ENCODE measurements at regions not wholly inside any gene's neighbourhood (a gene's known extent, or its start where the extent isn't known, plus 50 kb on each side); places are given as distances from the start of the nearest gene placed in this dataset.

- ChIA-PET POLR2A (ENCODE audit: partially characterized antibody) (no interaction called here), CTCF (ENCODE audit: partially characterized antibody) (no interaction called here)
- no peak overlapping the region for H3K23ac ChIP-seq (ENCODE audit: insufficient read length)
- no peak overlapping the region for H3K56ac ChIP-seq (replicated peaks; ENCODE audit: insufficient read length, low read depth, low read length)
- 89% methylated on average over 5 of the region's 5 CpGs; no CpG with 5 or more reads in 1 of the 2 experiments for WGBS, 2 experiments (ENCODE audit: extremely low coverage in 1 of 2, insufficient coverage in 1 of 2, insufficient read length in 1 of 2, insufficient replicate concordance in 2 of 2, low coverage in 1 of 2, low lambda C conversion rate in 2 of 2, missing lambda C conversion rate in 1 of 2)
- no peak overlapping the region for H2BK15ac ChIP-seq (ENCODE audit: low read length)
- FAIRE-seq (no peak), DNase-seq (ENCODE audit: low read depth in 1 of 2, low spot score in 2 of 2) (no peak)
- no peaks in the 10 kb centered on the region for H3K27me3 ChIP-seq (replicated peaks in 1 of 4; ENCODE audit: control insufficient read depth in 3 of 4, extremely low read depth in 1 of 4, insufficient read depth in 3 of 4, low read length in 3 of 4)
- H3K27ac ChIP-seq (ENCODE audit: low read depth, low read length) = no peak overlapping the region
- no peaks in the 10 kb centered on the region for H3K23me2 ChIP-seq (ENCODE audit: low read depth, low read length)
- H3K9ac ChIP-seq (replicated peaks in 1 of 4; ENCODE audit: extremely low read depth in 1 of 4, low read depth in 3 of 4, low read length in 3 of 4) = no peak overlapping the region
- H4K91ac ChIP-seq (replicated peaks; ENCODE audit: insufficient read length, low read length) = no peak overlapping the region
- no peak overlapping the region for H2BK5ac ChIP-seq (ENCODE audit: low read depth, low read length)
- H3K79me1 ChIP-seq (ENCODE audit: low read depth, low read length) = no peaks in the 10 kb centered on the region
- H2BK20ac ChIP-seq (ENCODE audit: low read length) = no peak overlapping the region
- H3K18ac ChIP-seq (ENCODE audit: extremely low read depth, low read length) = no peak overlapping the region
- no peak overlapping the region for H2AFZ ChIP-seq (ENCODE audit: low read length)
- no peak overlapping the region for H4K8ac ChIP-seq (ENCODE audit: extremely low read depth, insufficient read depth, low read length)
- no peak overlapping the region for H3K4ac ChIP-seq (replicated peaks; ENCODE audit: insufficient read length, low read depth, low read length)
- no peaks in the 10 kb centered on the region for H3K4me1 ChIP-seq (replicated peaks in 1 of 4; ENCODE audit: control insufficient read depth in 3 of 4, insufficient read depth in 4 of 4, low read length in 3 of 4)
- H3K4me2 ChIP-seq (ENCODE audit: insufficient read depth in 1 of 2, low read depth in 2 of 2, low read length in 2 of 2) = no peak overlapping the region
- H3K4me3 ChIP-seq (ENCODE audit: extremely low read depth in 1 of 4, insufficient read depth in 2 of 4, low read depth in 3 of 4, low read length in 4 of 4) = no peak overlapping the region
- H3K79me2 ChIP-seq (ENCODE audit: control insufficient read depth in 1 of 2, insufficient read depth in 2 of 2, low read length in 2 of 2) = no peaks in the 10 kb centered on the region
- no peak overlapping the region for H2BK12ac ChIP-seq (ENCODE audit: low read depth, low read length)
- no peak overlapping the region for H2BK120ac ChIP-seq (replicated peaks; ENCODE audit: low read depth, low read length)
- H3K9me3 ChIP-seq (ENCODE audit: insufficient read depth in 2 of 2, low read depth in 1 of 2, low read length in 1 of 2) = no peaks in the 10 kb centered on the region
- no peaks in the 10 kb centered on the region for H4K20me1 ChIP-seq (replicated peaks in 1 of 2; ENCODE audit: control insufficient read depth in 1 of 2, insufficient read depth in 2 of 2, low read length in 2 of 2)
- no peak for TF ChIP-seq FOSL1 (IDR thresholded peaks at IDR 0.05; ENCODE audit: insufficient read depth, low read depth, low read length)
- no peak for TF ChIP-seq CBX5 (IDR thresholded peaks at IDR 0.05; ENCODE audit: low read depth, low read length)
- TF ChIP-seq TBP (IDR thresholded peaks at IDR 0.05; ENCODE audit: low read depth, low read length) = no peak
- TF ChIP-seq TAF1 (IDR thresholded peaks at IDR 0.05; ENCODE audit: low read depth, low read length) = no peak
- no peak for TF ChIP-seq CHD1 (IDR thresholded peaks at IDR 0.05; ENCODE audit: low read depth, low read length)
- no peak for TF ChIP-seq EGR1 (IDR thresholded peaks at IDR 0.05; ENCODE audit: borderline replicate concordance, low read depth, low read length)
- no peak for TF ChIP-seq JUN (IDR thresholded peaks at IDR 0.05; ENCODE audit: low read depth, low read length)
- TF ChIP-seq, protein P1, sequence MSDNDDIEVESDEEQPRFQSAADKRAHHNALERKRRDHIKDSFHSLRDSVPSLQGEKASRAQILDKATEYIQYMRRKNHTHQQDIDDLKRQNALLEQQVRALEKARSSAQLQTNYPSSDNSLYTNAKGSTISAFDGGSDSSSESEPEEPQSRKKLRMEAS (IDR thresholded peaks at IDR 0.05) = no peak
- TF ChIP-seq JUND (IDR thresholded peaks at IDR 0.05; ENCODE audit: low read length) = no peak
- no peaks in the 10 kb centered on the region for H3K36me3 ChIP-seq (ENCODE audit: control insufficient read depth in 2 of 4, insufficient read depth in 4 of 4, low read length in 3 of 4)
- no peak overlapping the region for H4K5ac ChIP-seq (ENCODE audit: insufficient read length, low read depth, low read length)
- no peak overlapping the region for H2AK5ac ChIP-seq (ENCODE audit: low read depth, low read length)
- no peak overlapping the region for H3K14ac ChIP-seq (ENCODE audit: insufficient read length)
Measured at GRCh38 chr3:56908004-56908403, 106.3 kb upstream of the ARHGEF3 start.
